Activated CD4-positive, alpha-beta T cell treated with anti-CD3 and anti-CD28 coated beads for 24 hours (primary cell): ENCODE measurements at regions not wholly inside any gene's neighbourhood (a gene's known extent, or its start where the extent isn't known, plus 50 kb on each side); places are given as distances from the start of the nearest gene placed in this dataset.

Experiments used
- DNase-seq, 2 donors: peaks; one replicate each; pipeline ENCODE4 v3.0.0-alpha.2; 2020; ENCODE audit warnings: low read depth in 2 of 2

GRCh38 chr5:15263406-15263805 is 236.6 kb upstream of the FBXL7 start:
- DNase-seq = no peak

- DNase-seq = no peak
Measured at GRCh38 chr5:15261269-15261995, 238.5 kb upstream of the FBXL7 start.

- no peak for DNase-seq
Measured at GRCh38 chr5:15260356-15261268, 239.4 kb upstream of the FBXL7 start.

GRCh38 chr5:15256485-15256884 is 243.5 kb upstream of the FBXL7 start:
- DNase-seq = no peak

- no peak for DNase-seq
Measured at GRCh38 chr5:15255576-15255975, 244.4 kb upstream of the FBXL7 start.

GRCh38 chr5:15254607-15255006 is 245.4 kb upstream of the FBXL7 start:
- no peak for DNase-seq

- DNase-seq = no peak
Measured at GRCh38 chr5:15252331-15252730, 247.6 kb upstream of the FBXL7 start.

- no peak for DNase-seq
Measured at GRCh38 chr5:15249152-15249551, 250.8 kb upstream of the FBXL7 start.

GRCh38 chr5:15248731-15249130 is 251.2 kb upstream of the FBXL7 start:
- no peak for DNase-seq

- no peak for DNase-seq
Measured at GRCh38 chr5:15245913-15246312, 254.1 kb upstream of the FBXL7 start.

GRCh38 chr5:15243301-15244020 is 256.5 kb upstream of the FBXL7 start:
- DNase-seq = no peak

GRCh38 chr5:15241216-15241821 is 258.7 kb upstream of the FBXL7 start:
- DNase-seq = no peak

- no peak for DNase-seq
Measured at GRCh38 chr5:15238006-15238405, 262.0 kb upstream of the FBXL7 start.

- no peak for DNase-seq
Measured at GRCh38 chr5:15236911-15237508, 263.0 kb upstream of the FBXL7 start.

- DNase-seq = no peak
Measured at GRCh38 chr5:15234911-15235310, 265.1 kb upstream of the FBXL7 start.

GRCh38 chr5:15234366-15234765 is 265.6 kb upstream of the FBXL7 start:
- no peak for DNase-seq

GRCh38 chr5:15233566-15233965 is 266.4 kb upstream of the FBXL7 start:
- DNase-seq = no peak

- no peak for DNase-seq
Measured at GRCh38 chr5:15222156-15222555, 277.8 kb upstream of the FBXL7 start.

GRCh38 chr5:15220642-15221173 is 279.3 kb upstream of the FBXL7 start:
- DNase-seq = no peak

- DNase-seq = no peak
Measured at GRCh38 chr5:15215056-15215455, 284.9 kb upstream of the FBXL7 start.

- no peak for DNase-seq
Measured at GRCh38 chr5:15214010-15214409, 286.0 kb upstream of the FBXL7 start.
